Prostate gland (tissue), 2 donors: ENCODE measurements at regions not wholly inside any gene's neighbourhood (a gene's known extent, or its start where the extent isn't known, plus 50 kb on each side); places are given as distances from the start of the nearest gene placed in this dataset.

ENCODE experiments used
- POLR2A ChIP-seq: fragments of 450-650 bp; IDR thresholded peaks from one replicate; pipeline ENCODE4 v1.6.1; 2016; ENCODE audit warnings: antibody characterized with exemption, mild to moderate bottlenecking
- TF ChIP-seq, protein P1 (sequence below), 4 experiments: fragments of 200-600 bp in 2 of 4; fragments of 450-650 bp in 2 of 4; sonication (generic) in 2 of 4; IDR thresholded peaks; 1 replicate in 3 of 4; 2 replicates in 1 of 4; pipeline ENCODE4 v1.5.1; 2016 to 2019; ENCODE audit warnings: antibody characterized with exemption in 4 of 4, mild to moderate bottlenecking in 2 of 4, moderate library complexity in 2 of 4

DNA sequence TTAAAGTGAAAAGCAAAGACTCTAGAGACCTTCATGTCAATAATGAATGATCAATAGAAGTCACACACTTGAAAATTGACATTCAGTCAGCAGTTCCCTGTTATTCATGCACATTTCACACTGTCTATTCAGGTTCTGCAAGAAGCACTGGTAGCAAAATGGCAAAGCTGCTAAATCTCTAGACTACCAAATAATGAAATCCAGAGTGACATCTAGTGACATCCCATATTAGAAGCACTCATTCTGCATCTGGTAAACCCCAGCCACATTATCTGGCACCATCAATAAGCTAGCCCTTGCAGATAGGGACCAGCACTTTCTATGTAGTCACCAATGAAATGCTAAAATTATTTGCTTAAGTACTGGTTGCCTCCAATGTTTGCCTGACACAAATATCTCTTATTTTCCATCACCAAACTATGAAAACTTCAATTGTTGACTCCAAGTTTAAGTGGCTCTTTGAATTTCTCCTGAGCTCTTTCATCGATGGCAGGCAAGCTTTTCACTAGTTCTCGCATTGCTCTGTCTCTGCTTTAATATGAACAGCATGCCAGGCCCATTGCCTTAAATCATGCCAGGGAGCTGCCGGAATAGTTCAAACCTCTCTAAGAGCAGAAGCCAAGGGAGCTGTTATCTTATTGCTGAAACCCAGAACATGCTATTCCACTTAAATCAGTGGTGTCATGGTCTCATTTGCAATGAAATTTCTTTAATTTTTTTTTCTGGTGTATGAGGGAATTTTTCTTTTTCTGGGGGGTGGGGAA is 409.9 kb downstream of the MZT1 start:
- TF ChIP-seq, protein P1, sequence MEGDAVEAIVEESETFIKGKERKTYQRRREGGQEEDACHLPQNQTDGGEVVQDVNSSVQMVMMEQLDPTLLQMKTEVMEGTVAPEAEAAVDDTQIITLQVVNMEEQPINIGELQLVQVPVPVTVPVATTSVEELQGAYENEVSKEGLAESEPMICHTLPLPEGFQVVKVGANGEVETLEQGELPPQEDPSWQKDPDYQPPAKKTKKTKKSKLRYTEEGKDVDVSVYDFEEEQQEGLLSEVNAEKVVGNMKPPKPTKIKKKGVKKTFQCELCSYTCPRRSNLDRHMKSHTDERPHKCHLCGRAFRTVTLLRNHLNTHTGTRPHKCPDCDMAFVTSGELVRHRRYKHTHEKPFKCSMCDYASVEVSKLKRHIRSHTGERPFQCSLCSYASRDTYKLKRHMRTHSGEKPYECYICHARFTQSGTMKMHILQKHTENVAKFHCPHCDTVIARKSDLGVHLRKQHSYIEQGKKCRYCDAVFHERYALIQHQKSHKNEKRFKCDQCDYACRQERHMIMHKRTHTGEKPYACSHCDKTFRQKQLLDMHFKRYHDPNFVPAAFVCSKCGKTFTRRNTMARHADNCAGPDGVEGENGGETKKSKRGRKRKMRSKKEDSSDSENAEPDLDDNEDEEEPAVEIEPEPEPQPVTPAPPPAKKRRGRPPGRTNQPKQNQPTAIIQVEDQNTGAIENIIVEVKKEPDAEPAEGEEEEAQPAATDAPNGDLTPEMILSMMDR (IDR thresholded peaks at IDR 0.05), result no peak
- TF ChIP-seq POLR2A, result no peak
